Fibroblast of pulmonary artery (primary cell): ENCODE measurements at regions not wholly inside any gene's neighbourhood (a gene's known extent, or its start where the extent isn't known, plus 50 kb on each side); places are given as distances from the start of the nearest gene placed in this dataset.
"Not testable (repeated sequence)": the region's sequence is repeated elsewhere in the genome, so short reads cannot be mapped to it uniquely, and the experiment has no call there.

Source experiments
- DNase-seq: peaks from one replicate; pipeline ENCODE4 v3.0.0-alpha.2; 2010; ENCODE audit warnings: low read depth
- H3K4me3 ChIP-seq: replicated peaks from 2 replicates; pipeline ENCODE4 v1.5.1; 2011; ENCODE audit warnings: low read depth, mild to moderate bottlenecking, control low read depth, low read length, moderate library complexity
- CTCF ChIP-seq: IDR thresholded peaks from 2 replicates; pipeline ENCODE4 v1.5.1; 2011; ENCODE audit warnings: mild to moderate bottlenecking, control low read depth, low read length, inconsistent platforms; ENCODE audit errors: missing control alignments

GRCh38 chrX:17976955-17977354, 115.9 kb upstream of the RAI2 start:
- H3K4me3 ChIP-seq, result no peak overlapping the region
- no peak for DNase-seq
- TF ChIP-seq CTCF, result no peak

- not testable (repeated sequence) for H3K4me3 ChIP-seq, DNase-seq
These were observed 114.3 kb upstream of the RAI2 start for GRCh38 chrX:17975349-17975748.

GRCh38 chrX:17968367-17968766, 107.3 kb upstream of the RAI2 start:
- TF ChIP-seq CTCF, result no peak
- no peak for DNase-seq
- H3K4me3 ChIP-seq, result no peak overlapping the region

- TF ChIP-seq CTCF, result no peak
- no peak for DNase-seq
- no peak overlapping the region for H3K4me3 ChIP-seq
These were observed 106.8 kb upstream of the RAI2 start for GRCh38 chrX:17967888-17968287.

GRCh38 chrX:17964871-17965270, 103.8 kb upstream of the RAI2 start:
- no peak for DNase-seq
- no peak overlapping the region for H3K4me3 ChIP-seq
- no peak for TF ChIP-seq CTCF

- H3K4me3 ChIP-seq, result no peak overlapping the region
- DNase-seq, result no peak
- TF ChIP-seq CTCF, result no peak
These were observed 99.8 kb upstream of the RAI2 start for GRCh38 chrX:17960891-17961290.

- TF ChIP-seq CTCF, result peak; percentile 16
- H3K4me3 ChIP-seq, result no peak overlapping the region
- no peak for DNase-seq
These were observed 83.9 kb upstream of the RAI2 start for GRCh38 chrX:17944833-17945497.

- not testable (repeated sequence) for H3K4me3 ChIP-seq, DNase-seq
These were observed 80.1 kb upstream of the RAI2 start for GRCh38 chrX:17941171-17941570.
